ENCODE measurements at regions not wholly inside any gene's neighbourhood (a gene's known extent, or its start where the extent isn't known, plus 50 kb on each side); places are given as distances from the start of the nearest gene placed in this dataset.

DNA sequence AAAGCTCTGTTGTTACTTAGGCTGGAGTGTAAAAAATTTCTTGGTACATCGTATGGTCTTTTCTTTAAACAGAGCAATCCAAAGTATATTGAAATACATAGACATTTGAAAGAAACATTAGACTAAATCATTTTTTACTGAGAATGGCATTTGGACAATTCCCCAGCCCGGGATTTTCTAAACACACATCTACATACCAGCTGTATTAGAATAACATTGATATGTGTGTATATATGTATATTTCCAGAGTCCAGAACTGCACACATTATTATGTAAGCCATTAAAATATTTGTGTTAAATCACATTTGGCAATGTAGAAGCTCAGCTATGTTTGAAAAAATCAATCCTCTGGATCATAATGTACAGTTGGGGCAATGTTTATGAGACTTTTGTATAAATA lies 1853.6 kb upstream of the LRRTM1 start:
- TF ChIP-seq, protein P1, sequence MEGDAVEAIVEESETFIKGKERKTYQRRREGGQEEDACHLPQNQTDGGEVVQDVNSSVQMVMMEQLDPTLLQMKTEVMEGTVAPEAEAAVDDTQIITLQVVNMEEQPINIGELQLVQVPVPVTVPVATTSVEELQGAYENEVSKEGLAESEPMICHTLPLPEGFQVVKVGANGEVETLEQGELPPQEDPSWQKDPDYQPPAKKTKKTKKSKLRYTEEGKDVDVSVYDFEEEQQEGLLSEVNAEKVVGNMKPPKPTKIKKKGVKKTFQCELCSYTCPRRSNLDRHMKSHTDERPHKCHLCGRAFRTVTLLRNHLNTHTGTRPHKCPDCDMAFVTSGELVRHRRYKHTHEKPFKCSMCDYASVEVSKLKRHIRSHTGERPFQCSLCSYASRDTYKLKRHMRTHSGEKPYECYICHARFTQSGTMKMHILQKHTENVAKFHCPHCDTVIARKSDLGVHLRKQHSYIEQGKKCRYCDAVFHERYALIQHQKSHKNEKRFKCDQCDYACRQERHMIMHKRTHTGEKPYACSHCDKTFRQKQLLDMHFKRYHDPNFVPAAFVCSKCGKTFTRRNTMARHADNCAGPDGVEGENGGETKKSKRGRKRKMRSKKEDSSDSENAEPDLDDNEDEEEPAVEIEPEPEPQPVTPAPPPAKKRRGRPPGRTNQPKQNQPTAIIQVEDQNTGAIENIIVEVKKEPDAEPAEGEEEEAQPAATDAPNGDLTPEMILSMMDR (IDR thresholded peaks at IDR 0.05; ENCODE audit: low read length) = no peak
- TF ChIP-seq EZH2 (optimal IDR thresholded peaks at IDR 0.05; ENCODE audit: low read depth, low read length) = no peak
- TF ChIP-seq EZH2phosphoT487 (IDR thresholded peaks at IDR 0.05; ENCODE audit: low read length) = no peak
